Left lung (tissue), 4 donors: ENCODE measurements at regions not wholly inside any gene's neighbourhood (a gene's known extent, or its start where the extent isn't known, plus 50 kb on each side); places are given as distances from the start of the nearest gene placed in this dataset.

Experiments
- ATAC-seq: fragments of 200-7000 bp; cut with Tn5 transposase; one replicate; pipeline ENCODE4 v1.9.1; 2020; ENCODE audit warnings: moderate library complexity
- DNase-seq, 4 donors: peaks; one replicate each; pipeline ENCODE4 v3.0.0-alpha.2; 2013 to 2020
- H3K27ac ChIP-seq, 2 donors: fragments of 200-600 bp; sonication (generic) in 1 of 2; one replicate each; pipeline versions ENCODE4 v1.5.0 to v1.8.0; 2020 to 2021
- H3K27me3 ChIP-seq, 2 donors: fragments of 200-600 bp; sonication (generic) in 1 of 2; one replicate each; pipeline versions ENCODE4 v1.5.0 to v1.8.0; 2020 to 2021
- H3K36me3 ChIP-seq, 2 donors: fragments of 200-600 bp; sonication (generic) in 1 of 2; one replicate each; pipeline versions ENCODE4 v1.5.0 to v1.8.0; 2020 to 2021
- H3K4me1 ChIP-seq, 2 donors: fragments of 200-600 bp; one replicate each; pipeline ENCODE4 v1.8.0; 2021
- H3K4me3 ChIP-seq, 2 donors: fragments of 200-600 bp; sonication (generic) in 1 of 2; one replicate each; pipeline versions ENCODE4 v1.5.0 to v1.8.0; 2020 to 2021; ENCODE audit warnings: mild to moderate bottlenecking in 1 of 2
- H3K9me3 ChIP-seq, 2 donors: fragments of 200-600 bp; sonication (generic) in 1 of 2; one replicate each; pipeline versions ENCODE4 v1.5.0 to v1.8.0; 2020 to 2021
- intact Hi-C, 2 donors: fragments of 100-400 bp; cut with DNase I; formaldehyde crosslinking; loops; one replicate each; pipeline versions ENCODE4 v1.11.2 to v1.14.2; 2022
- TF ChIP-seq, protein P1 (sequence below), 2 donors: fragments of 200-600 bp; sonication (generic) in 1 of 2; IDR thresholded peaks; one replicate each; pipeline versions ENCODE4 v1.5.0 to v1.8.0; 2021; ENCODE audit warnings: antibody characterized with exemption in 2 of 2
- donor health status: DM: no; HTN: yes; CAD: no.
- donor health status: DM: no; HTN: no; CAD: no.

DNA sequence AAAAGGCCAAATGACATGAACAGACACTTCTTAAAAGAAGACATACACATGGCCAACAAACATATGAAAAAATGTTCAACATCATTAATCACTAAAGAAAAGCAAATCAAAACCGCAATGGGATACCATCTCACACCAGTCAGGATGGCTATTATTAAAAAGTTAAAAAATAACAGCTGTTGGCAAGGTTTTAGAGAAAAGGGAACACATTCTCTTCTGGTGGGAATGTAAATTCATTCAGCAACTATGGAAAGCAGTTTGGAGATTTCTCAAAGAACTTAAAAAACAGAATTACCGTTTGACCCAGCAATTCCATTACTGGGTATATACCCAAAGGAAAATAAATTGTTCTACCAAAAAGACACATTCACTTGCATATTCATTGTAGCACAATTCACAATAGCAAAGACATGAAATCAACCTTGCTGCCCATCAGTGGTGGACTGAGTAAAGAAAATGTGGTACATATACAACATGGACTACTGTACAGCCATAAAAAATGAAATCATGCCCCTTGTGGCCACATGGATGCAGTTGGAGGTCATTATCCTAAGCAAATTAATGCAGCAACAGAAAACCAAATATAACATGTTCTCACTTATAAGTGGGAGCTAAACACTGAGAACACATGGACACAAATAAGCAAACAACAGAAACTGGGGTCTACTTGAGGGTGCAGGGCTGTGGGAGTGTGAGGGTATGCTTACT lies 190.7 kb upstream of the MCTP2 start:
- Histone ChIP-seq H3K27me3 (no peaks in the 10 kb centered on the region), H3K4me3 (no peak overlapping the region), H3K36me3 (no peaks in the 10 kb centered on the region), H3K4me1 (no peaks in the 10 kb centered on the region), H3K27ac (no peak overlapping the region), H3K9me3 (peaks cover 0 to 3% of the 10 kb centered on the region in 2 donors)
- DNase-seq (no peak), ATAC-seq (no peak)
- intact Hi-C loops = no loop called here
- TF ChIP-seq, protein P1, sequence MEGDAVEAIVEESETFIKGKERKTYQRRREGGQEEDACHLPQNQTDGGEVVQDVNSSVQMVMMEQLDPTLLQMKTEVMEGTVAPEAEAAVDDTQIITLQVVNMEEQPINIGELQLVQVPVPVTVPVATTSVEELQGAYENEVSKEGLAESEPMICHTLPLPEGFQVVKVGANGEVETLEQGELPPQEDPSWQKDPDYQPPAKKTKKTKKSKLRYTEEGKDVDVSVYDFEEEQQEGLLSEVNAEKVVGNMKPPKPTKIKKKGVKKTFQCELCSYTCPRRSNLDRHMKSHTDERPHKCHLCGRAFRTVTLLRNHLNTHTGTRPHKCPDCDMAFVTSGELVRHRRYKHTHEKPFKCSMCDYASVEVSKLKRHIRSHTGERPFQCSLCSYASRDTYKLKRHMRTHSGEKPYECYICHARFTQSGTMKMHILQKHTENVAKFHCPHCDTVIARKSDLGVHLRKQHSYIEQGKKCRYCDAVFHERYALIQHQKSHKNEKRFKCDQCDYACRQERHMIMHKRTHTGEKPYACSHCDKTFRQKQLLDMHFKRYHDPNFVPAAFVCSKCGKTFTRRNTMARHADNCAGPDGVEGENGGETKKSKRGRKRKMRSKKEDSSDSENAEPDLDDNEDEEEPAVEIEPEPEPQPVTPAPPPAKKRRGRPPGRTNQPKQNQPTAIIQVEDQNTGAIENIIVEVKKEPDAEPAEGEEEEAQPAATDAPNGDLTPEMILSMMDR (IDR thresholded peaks at IDR 0.05) = no peak

DNA sequence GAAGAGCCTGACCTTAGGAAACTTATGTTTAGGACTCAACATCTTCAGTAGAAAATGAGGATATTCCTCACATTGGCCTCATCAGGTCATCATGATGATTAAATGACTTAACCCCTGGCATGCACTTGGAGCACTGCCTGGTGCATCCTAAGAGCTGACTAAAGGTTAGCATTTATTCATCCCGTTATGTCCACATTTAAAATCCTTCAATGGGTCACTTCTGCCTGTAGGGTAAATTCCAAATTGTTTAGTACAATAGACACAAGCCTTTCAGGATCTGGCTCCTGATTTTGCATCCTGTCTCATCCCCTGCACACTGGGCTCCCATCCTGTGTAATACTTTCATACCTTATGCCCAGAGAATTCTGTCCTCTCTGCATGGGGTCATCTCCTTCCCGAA lies 195.2 kb upstream of the MCTP2 start:
- Histone ChIP-seq H3K9me3 (peaks cover 0 to 3% of the 10 kb centered on the region in 2 donors), H3K27me3 (peaks cover 0 to 5% of the 10 kb centered on the region in 2 donors), H3K4me3 (no peak overlapping the region), H3K4me1 (no peaks in the 10 kb centered on the region), H3K27ac (no peak overlapping the region), H3K36me3 (no peaks in the 10 kb centered on the region)
- ATAC-seq = no peak
- intact Hi-C loops = no loop called here
- TF ChIP-seq, protein P1 (IDR thresholded peaks at IDR 0.05) = no peak
- no peak for DNase-seq

DNA sequence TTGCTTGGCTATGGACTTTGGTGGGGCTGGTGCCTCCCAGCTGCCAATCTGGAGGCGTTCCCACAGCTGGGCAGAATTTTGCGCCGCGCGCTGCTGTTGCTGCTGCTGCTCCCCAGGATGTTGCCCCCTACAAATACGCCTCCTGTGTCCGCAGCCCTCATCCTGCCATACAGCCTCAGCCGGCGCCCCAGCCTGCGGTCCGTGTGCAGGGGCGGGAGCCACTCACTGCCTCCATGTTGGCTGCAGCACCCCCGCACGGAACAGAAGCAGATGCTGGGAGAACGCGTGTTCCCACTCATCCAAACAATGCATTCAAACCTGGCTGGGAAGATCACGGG lies 197.7 kb upstream of the MCTP2 start:
- Histone ChIP-seq H3K4me3 (no peak overlapping the region), H3K36me3 (no peaks in the 10 kb centered on the region), H3K27me3 (peaks cover 0 to 5% of the 10 kb centered on the region in 2 donors), H3K4me1 (no peaks in the 10 kb centered on the region), H3K27ac (no peak overlapping the region), H3K9me3 (no peaks in the 10 kb centered on the region)
- intact Hi-C loops = no loop called here
- DNase-seq (peak in 1 of 4 donors; percentile 59), ATAC-seq (no peak)
- TF ChIP-seq, protein P1 (IDR thresholded peaks at IDR 0.05) = no peak

DNA sequence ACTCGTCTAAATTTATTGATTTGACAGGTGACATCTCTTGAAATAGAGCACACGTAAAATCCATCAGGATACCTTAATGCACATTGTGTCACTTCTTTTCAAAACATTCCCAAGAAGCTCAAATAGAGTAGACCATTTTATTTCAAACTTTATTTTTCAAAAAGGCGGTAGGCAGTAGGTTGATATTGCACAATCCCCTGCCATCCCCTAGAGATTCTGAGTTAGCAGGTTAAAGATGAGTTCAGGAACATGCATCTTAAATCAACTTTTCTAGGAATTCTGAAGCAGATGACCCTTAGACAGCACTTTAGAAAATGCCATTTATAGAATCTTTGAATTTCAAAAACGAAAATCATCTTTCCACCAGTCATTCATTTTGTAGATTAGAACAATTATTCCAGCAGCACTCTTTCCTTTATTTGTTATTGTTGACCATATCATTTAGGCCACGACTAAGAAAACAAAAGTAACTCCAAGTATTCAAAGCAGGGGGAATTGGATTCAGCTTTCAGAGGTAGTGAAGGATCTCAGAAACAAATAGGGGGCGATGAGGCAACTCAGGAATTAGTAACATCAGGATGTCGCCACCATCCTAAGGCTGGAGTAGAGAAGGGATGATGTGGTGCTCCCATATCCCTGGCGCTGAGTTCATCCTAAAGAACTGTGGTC lies 198.2 kb upstream of the MCTP2 start:
- DNase-seq = no peak
- Histone ChIP-seq H3K9me3 (no peaks in the 10 kb centered on the region), H3K36me3 (no peaks in the 10 kb centered on the region), H3K27me3 (peaks cover 0 to 5% of the 10 kb centered on the region in 2 donors), H3K4me1 (no peaks in the 10 kb centered on the region), H3K4me3 (no peak overlapping the region), H3K27ac (no peak overlapping the region)
- no peak for ATAC-seq
- TF ChIP-seq, protein P1 (IDR thresholded peaks at IDR 0.05) = no peak
- intact Hi-C loops = no loop called here

DNA sequence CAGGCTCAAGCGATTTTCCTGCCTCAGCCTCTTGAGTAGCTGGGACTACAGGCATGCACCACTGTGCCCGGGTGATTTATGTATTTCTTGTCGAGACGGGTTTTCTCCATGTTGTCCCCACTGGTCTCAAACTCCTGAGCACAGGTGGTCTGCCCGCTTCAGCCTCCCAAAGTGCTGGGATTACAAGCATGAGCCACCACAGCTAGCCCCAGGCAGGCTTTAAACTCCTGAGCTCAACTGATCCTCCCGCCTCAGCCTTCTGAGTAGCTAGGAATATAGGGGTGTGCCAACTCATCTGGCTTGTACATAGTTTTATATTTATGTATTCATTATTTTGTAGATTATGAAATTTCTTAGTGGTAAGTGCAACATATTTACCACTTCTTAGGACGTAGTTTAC lies 198.8 kb upstream of the MCTP2 start:
- H3K9me3 ChIP-seq = no peaks in the 10 kb centered on the region
- no peak overlapping the region for H3K27ac ChIP-seq
- ATAC-seq (no peak), DNase-seq (no peak)
- H3K27me3 ChIP-seq = peaks cover 0 to 5% of the 10 kb centered on the region in 2 donors
- H3K36me3 ChIP-seq = no peaks in the 10 kb centered on the region
- intact Hi-C loops = no loop called here
- H3K4me1 ChIP-seq = no peaks in the 10 kb centered on the region
- no peak overlapping the region for H3K4me3 ChIP-seq
- TF ChIP-seq, protein P1 (IDR thresholded peaks at IDR 0.05) = no peak
